Liver (tissue), 8 donors: ENCODE measurements at regions not wholly inside any gene's neighbourhood (a gene's known extent, or its start where the extent isn't known, plus 50 kb on each side); places are given as distances from the start of the nearest gene placed in this dataset.

ENCODE experiments used
- DNase-seq: peaks from one replicate; pipeline ENCODE4 v3.0.0-alpha.2; 2017; ENCODE audit warnings: low spot score
- H3K27ac ChIP-seq, 2 donors: one replicate each; pipeline ENCODE4 v1.7.0; 2013; ENCODE audit warnings: inconsistent platforms in 2 of 2, low read length in 2 of 2, control low read depth in 1 of 2, low read depth in 1 of 2, mild to moderate bottlenecking in 1 of 2
- H3K27me3 ChIP-seq, 4 donors: one replicate each; pipeline versions ENCODE4 v1.6.1 to v1.7.0; 2013; ENCODE audit warnings: low read length in 3 of 4, inconsistent platforms in 1 of 4, mild to moderate bottlenecking in 1 of 4, moderate library complexity in 1 of 4; ENCODE audit not compliant: control insufficient read depth in 4 of 4, insufficient read depth in 4 of 4
- H3K36me3 ChIP-seq, 4 donors: one replicate each; pipeline versions ENCODE4 v1.6.1 to v1.7.0; 2013; ENCODE audit warnings: low read length in 3 of 4, mild to moderate bottlenecking in 3 of 4, low read depth in 1 of 4, moderate library complexity in 1 of 4; ENCODE audit not compliant: control insufficient read depth in 4 of 4, insufficient read depth in 3 of 4
- H3K4me1 ChIP-seq, 4 donors: one replicate each; pipeline versions ENCODE4 v1.6.1 to v1.7.0; 2013; ENCODE audit warnings: low read length in 3 of 4, mild to moderate bottlenecking in 3 of 4, moderate library complexity in 1 of 4; ENCODE audit not compliant: control insufficient read depth in 4 of 4, insufficient read depth in 4 of 4
- H3K4me3 ChIP-seq, 3 donors: one replicate each; pipeline versions ENCODE4 v1.6.1 to v1.7.0; 2013; ENCODE audit warnings: low read length in 3 of 3, control low read depth in 1 of 3, low read depth in 1 of 3, mild to moderate bottlenecking in 1 of 3
- H3K9ac ChIP-seq, 2 donors: one replicate each; pipeline ENCODE4 v1.7.0; 2013; ENCODE audit warnings: low read length in 2 of 2, mild to moderate bottlenecking in 2 of 2, moderate library complexity in 2 of 2, control low read depth in 1 of 2, low read depth in 1 of 2
- H3K9me3 ChIP-seq, 4 donors: one replicate each; pipeline versions ENCODE4 v1.6.1 to v1.7.0; 2013; ENCODE audit warnings: low read length in 3 of 4; ENCODE audit not compliant: control insufficient read depth in 4 of 4
- ATF3 ChIP-seq: IDR thresholded peaks from 2 replicates; pipeline ENCODE4 v1.6.1; 2016; ENCODE audit warnings: antibody characterized with exemption
- CTCF ChIP-seq: fragments of 150-350 bp; IDR thresholded peaks from 2 replicates; pipeline ENCODE4 v1.5.1; 2017; ENCODE audit warnings: improper control_type of control experiment, low read depth, low read length; ENCODE audit not compliant: missing input control
- EGR1 ChIP-seq, 2 donors: IDR thresholded peaks; 2 replicates each; pipeline ENCODE4 v1.6.1; 2016 to 2018; ENCODE audit warnings: antibody characterized with exemption in 2 of 2, low read depth in 2 of 2
- FOXA2 ChIP-seq: IDR thresholded peaks from 2 replicates; pipeline ENCODE4 v1.6.1; 2016; ENCODE audit warnings: antibody characterized with exemption
- GABPA ChIP-seq, 2 donors: IDR thresholded peaks in 1 of 2; conservative IDR thresholded peaks in 1 of 2; 2 replicates each; pipeline ENCODE4 v1.6.1; 2016; ENCODE audit warnings: antibody characterized with exemption in 2 of 2, mild to moderate bottlenecking in 1 of 2, moderate library complexity in 1 of 2
- HNF4A ChIP-seq, 2 donors: conservative IDR thresholded peaks; 2 replicates each; pipeline ENCODE4 v1.6.1; 2016; ENCODE audit warnings: antibody characterized with exemption in 2 of 2, mild to moderate bottlenecking in 2 of 2
- HNF4G ChIP-seq: IDR thresholded peaks from 2 replicates; pipeline ENCODE4 v1.6.1; 2016; ENCODE audit warnings: antibody characterized with exemption
- JUND ChIP-seq, 2 donors: IDR thresholded peaks; 2 replicates each; pipeline ENCODE4 v1.6.1; 2016; ENCODE audit warnings: antibody characterized with exemption in 2 of 2
- MAX ChIP-seq: IDR thresholded peaks from 2 replicates; pipeline ENCODE4 v1.6.1; 2016; ENCODE audit warnings: antibody characterized with exemption
- RAD21 ChIP-seq, 2 donors: IDR thresholded peaks; 2 replicates each; pipeline ENCODE4 v1.6.1; 2016; ENCODE audit warnings: antibody characterized with exemption in 2 of 2, mild to moderate bottlenecking in 2 of 2
- RXRA ChIP-seq, 2 donors: IDR thresholded peaks; 2 replicates each; pipeline ENCODE4 v1.6.1; 2017 to 2018; ENCODE audit warnings: antibody characterized with exemption in 2 of 2, mild to moderate bottlenecking in 1 of 2
- TAF1 ChIP-seq: conservative IDR thresholded peaks from 2 replicates; pipeline ENCODE4 v1.6.1; 2016; ENCODE audit warnings: antibody characterized with exemption, mild to moderate bottlenecking
- YY1 ChIP-seq: IDR thresholded peaks from 2 replicates; pipeline ENCODE4 v1.6.1; 2016; ENCODE audit warnings: antibody characterized with exemption, mild to moderate bottlenecking
- ZBTB33 ChIP-seq: IDR thresholded peaks from 2 replicates; pipeline ENCODE4 v1.6.1; 2016; ENCODE audit warnings: antibody characterized with exemption
- WGBS: extraction: QIAGEN DNeasy Blood & Tissue Kit; methylation state at CpG from one replicate; pipeline ENCODE4 v1.1.7; 2013; 5-methylcytosine and 5-hydroxymethylcytosine counted together
- donor health status: healthy.
- donor health status: healthy.
- donor health status: healthy.
- donor health status: healthy.
- donor health status: healthy.

GRCh38 chr9:89813482-89813881 lies 208.7 kb downstream of the GADD45G start:
- peak; percentile 28 for DNase-seq
- Histone ChIP-seq H3K4me1 (peaks cover 0 to 4% (median under 1%) of the 10 kb centered on the region in 4 donors), H3K36me3 (no peaks in the 10 kb centered on the region), H3K9ac (no peak overlapping the region), H3K4me3 (no peak overlapping the region), H3K27ac (no peak overlapping the region), H3K9me3 (no peaks in the 10 kb centered on the region), H3K27me3 (no peaks in the 10 kb centered on the region)
- WGBS: 96% methylated on average over 5 of the region's 5 CpGs
- TF ChIP-seq RAD21 (IDR thresholded peaks at IDR 0.05) (no peak), TAF1 (no peak), ZBTB33 (no peak), HNF4G (no peak), RXRA (IDR thresholded peaks at IDR 0.05) (no peak), GABPA (IDR thresholded peaks at IDR 0.05 in 1 of 2, conservative IDR thresholded peaks at IDR 0.05 in 1 of 2) (no peak), FOXA2 (no peak), HNF4A (conservative IDR thresholded peaks at IDR 0.05) (no peak), EGR1 (IDR thresholded peaks at IDR 0.05; ENCODE audit: low read depth in 2 of 2) (no peak), CTCF (no peak), ATF3 (no peak), MAX (no peak), YY1 (no peak)

- Histone ChIP-seq H3K36me3 (no peaks in the 10 kb centered on the region), H3K27me3 (no peaks in the 10 kb centered on the region), H3K9ac (no peak overlapping the region), H3K4me1 (peaks cover 0 to 4% (median under 1%) of the 10 kb centered on the region in 4 donors), H3K27ac (no peak overlapping the region), H3K4me3 (no peak overlapping the region), H3K9me3 (no peaks in the 10 kb centered on the region)
- WGBS: 71% methylated on average over 9 of the region's 9 CpGs
- TF ChIP-seq CTCF: no peak
- TF ChIP-seq JUND (IDR thresholded peaks at IDR 0.05): peak in 1 of 2 donors; percentile 28
- DNase-seq: no peak
These were observed 209.7 kb downstream of the GADD45G start for GRCh38 chr9:89814340-89815040.
